GM18511 (cell line): ENCODE measurements at regions not wholly inside any gene's neighbourhood (a gene's known extent, or its start where the extent isn't known, plus 50 kb on each side); places are given as distances from the start of the nearest gene placed in this dataset.
"Not testable (repeated sequence)": the region's sequence is repeated elsewhere in the genome, so short reads cannot be mapped to it uniquely, and the experiment has no call there.

Source experiments
- ATAC-seq: cut with Tn5 transposase; IDR thresholded peaks from one replicate; pipeline ENCODE4 v1.9.1; 2021; ENCODE audit warnings: mild to moderate bottlenecking, moderate library complexity; ENCODE audit not compliant: unreplicated experiment

GRCh38 chr2:166831930-166832329 is 56.4 kb upstream of the XIRP2 start:
- no peak for ATAC-seq

GRCh38 chr2:166825914-166826313 is 62.4 kb upstream of the XIRP2 start:
- no peak for ATAC-seq

- no peak for ATAC-seq
These were observed 73.9 kb upstream of the XIRP2 start for GRCh38 chr2:166814335-166814734.

GRCh38 chr2:166812166-166812891 is 76.0 kb upstream of the XIRP2 start:
- no peak for ATAC-seq

GRCh38 chr2:166805753-166806152 is 82.5 kb upstream of the XIRP2 start:
- no peak for ATAC-seq

- ATAC-seq: no peak
These were observed 84.8 kb upstream of the XIRP2 start for GRCh38 chr2:166803373-166804000.

GRCh38 chr2:166802475-166802874 is 85.8 kb upstream of the XIRP2 start:
- no peak for ATAC-seq

GRCh38 chr2:166792808-166793207 is 95.5 kb upstream of the XIRP2 start:
- no peak for ATAC-seq

- ATAC-seq: no peak
These were observed 101.6 kb upstream of the XIRP2 start for GRCh38 chr2:166786707-166787106.

GRCh38 chr2:166784296-166784946 is 103.9 kb upstream of the XIRP2 start:
- ATAC-seq: no peak

GRCh38 chr2:166775176-166775575 is 113.1 kb upstream of the XIRP2 start:
- ATAC-seq: no peak

GRCh38 chr2:166773308-166773949 is 114.9 kb upstream of the XIRP2 start:
- ATAC-seq: no peak

GRCh38 chr2:166768393-166769123 is 119.7 kb upstream of the XIRP2 start:
- ATAC-seq: peak; percentile 75

GRCh38 chr2:166766769-166767322 is 121.4 kb upstream of the XIRP2 start:
- ATAC-seq: not testable (repeated sequence)

GRCh38 chr2:166766220-166766619 is 122.1 kb upstream of the XIRP2 start:
- no peak for ATAC-seq

- no peak for ATAC-seq
These were observed 123.1 kb upstream of the XIRP2 start for GRCh38 chr2:166765141-166765540.

- ATAC-seq: no peak
These were observed 123.6 kb upstream of the XIRP2 start for GRCh38 chr2:166764702-166765101.

- no peak for ATAC-seq
These were observed 124.1 kb upstream of the XIRP2 start for GRCh38 chr2:166764216-166764615.

GRCh38 chr2:166762746-166763145 is 125.5 kb upstream of the XIRP2 start:
- ATAC-seq: no peak

GRCh38 chr2:166758956-166759355 is 129.3 kb upstream of the XIRP2 start:
- no peak for ATAC-seq

GRCh38 chr2:166750624-166751023 is 137.7 kb upstream of the XIRP2 start:
- no peak for ATAC-seq
